Naive thymus-derived CD4-positive, alpha-beta T cell (primary cell): ENCODE measurements at regions not wholly inside any gene's neighbourhood (a gene's known extent, or its start where the extent isn't known, plus 50 kb on each side); places are given as distances from the start of the nearest gene placed in this dataset.
A peak's percentile ranks its signal among the peaks of the same experiment; 100 is the strongest.

Experiments used
- ATAC-seq: fragments of 150-1000 bp; cut with Tn5 transposase; 2 replicates; pipeline ENCODE4 v1.10.0; 2021; ENCODE audit warnings: mild to moderate bottlenecking, moderate library complexity
- CTCF ChIA-PET: fragments of 350-600 bp; sonication (Branson Sonifier 250); formaldehyde crosslinking; loops from one replicate; lab custom pipeline; 2021; ENCODE audit warnings: antibody characterized with exemption; lab: Charles Lee
- POLR2A ChIA-PET: fragments of 350-600 bp; sonication (Branson Sonifier 250); formaldehyde crosslinking; loops from one replicate; lab custom pipeline; 2021; ENCODE audit warnings: antibody characterized with exemption, inconsistent platforms; lab: Charles Lee
- DNase-seq, 9 donors: peaks; one replicate each; pipeline versions ENCODE4 v3.0.0 to v3.0.0-alpha.2; 2020 to 2022; ENCODE audit warnings: mixed read lengths in 1 of 9
- H3K27ac ChIP-seq: one replicate; pipeline ENCODE4 v1.7.0; 2013; ENCODE audit warnings: mild to moderate bottlenecking, low read depth, low read length, moderate library complexity
- H3K27me3 ChIP-seq, 2 donors: one replicate each; pipeline ENCODE4 v1.7.0; 2013; ENCODE audit warnings: low read length in 2 of 2, mild to moderate bottlenecking in 2 of 2, moderate library complexity in 2 of 2; ENCODE audit not compliant: control insufficient read depth in 2 of 2, insufficient read depth in 2 of 2
- H3K36me3 ChIP-seq, 3 experiments: 1 replicate in 2 of 3; 2 replicates in 1 of 3; pipeline ENCODE4 v1.7.0; 2013; ENCODE audit warnings: low read length in 3 of 3, mild to moderate bottlenecking in 3 of 3, moderate library complexity in 1 of 3; ENCODE audit not compliant: insufficient read depth in 3 of 3, control insufficient read depth in 2 of 3
- H3K4me1 ChIP-seq, 2 donors: one replicate each; pipeline ENCODE4 v1.7.0; 2013; ENCODE audit warnings: low read length in 2 of 2, mild to moderate bottlenecking in 2 of 2, moderate library complexity in 1 of 2; ENCODE audit not compliant: control insufficient read depth in 2 of 2, insufficient read depth in 2 of 2
- H3K4me3 ChIP-seq: 2 replicates; pipeline ENCODE4 v1.7.0; 2013; ENCODE audit warnings: mild to moderate bottlenecking, low read length
- H3K9me3 ChIP-seq, 3 experiments: 1 replicate in 2 of 3; 2 replicates in 1 of 3; pipeline ENCODE4 v1.7.0; 2013; ENCODE audit warnings: low read length in 3 of 3; ENCODE audit not compliant: control insufficient read depth in 2 of 3
- H3K27ac Mint-ChIP-seq, 9 donors: one replicate each; pipeline ENCODE4 v1.8.0; 2020 to 2022; ENCODE audit warnings: mixed read lengths in 9 of 9, mild to moderate bottlenecking in 8 of 9, moderate library complexity in 5 of 9, inconsistent platforms in 2 of 9
- H3K27me3 Mint-ChIP-seq, 5 donors: one replicate each; pipeline ENCODE4 v1.8.0; 2021 to 2022; ENCODE audit warnings: mixed read lengths in 5 of 5, mild to moderate bottlenecking in 1 of 5
- H3K36me3 Mint-ChIP-seq, 5 donors: one replicate each; pipeline ENCODE4 v1.8.0; 2020 to 2022; ENCODE audit warnings: mixed read lengths in 5 of 5, mild to moderate bottlenecking in 3 of 5, inconsistent platforms in 1 of 5
- H3K4me1 Mint-ChIP-seq, 7 donors: one replicate each; pipeline ENCODE4 v1.8.0; 2020 to 2022; ENCODE audit warnings: mixed read lengths in 7 of 7, mild to moderate bottlenecking in 3 of 7, inconsistent platforms in 1 of 7
- H3K4me3 Mint-ChIP-seq, 10 donors: one replicate each; pipeline ENCODE4 v1.8.0; 2020 to 2022; ENCODE audit warnings: mild to moderate bottlenecking in 10 of 10, mixed read lengths in 10 of 10, moderate library complexity in 6 of 10, inconsistent platforms in 2 of 10
- H3K9me3 Mint-ChIP-seq, 11 donors: one replicate each; pipeline ENCODE4 v1.8.0; 2020 to 2022; ENCODE audit warnings: mixed read lengths in 11 of 11, mild to moderate bottlenecking in 4 of 11, inconsistent platforms in 1 of 11, moderate library complexity in 1 of 11
- intact Hi-C, 2 donors: fragments of 100-400 bp; cut with micrococcal nuclease; formaldehyde crosslinking; loops; one replicate each; pipeline ENCODE4 v1.15.1; 2023

DNA sequence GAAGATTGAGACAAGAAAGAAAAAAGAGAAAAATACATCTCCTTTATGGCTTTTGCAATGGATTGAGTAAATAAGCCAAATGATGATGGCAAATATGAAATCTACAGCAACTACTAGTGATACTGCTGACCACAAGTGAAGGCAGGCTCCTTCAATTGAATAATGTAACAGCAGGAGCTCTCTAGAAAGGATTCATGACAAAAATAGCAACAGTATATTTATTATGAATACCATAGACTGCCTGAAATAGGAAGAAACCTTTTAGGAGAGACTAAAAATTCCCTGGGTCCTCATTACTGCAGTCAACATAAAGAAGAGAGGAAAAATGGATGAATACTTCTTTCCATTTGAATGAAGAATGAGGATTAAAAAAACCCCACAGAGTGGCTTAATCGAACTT is 306.8 kb upstream of the ANXA10 start:
- H3K36me3 ChIP-seq = no peaks in the 10 kb centered on the region
- Mint-ChIP-seq H3K27ac (no peak overlapping the region), H3K9me3 (peaks cover 0 to 16% (median 5%) of the 10 kb centered on the region in 11 donors), H3K36me3 (no peaks in the 10 kb centered on the region), H3K4me1 (no peaks in the 10 kb centered on the region), H3K27me3 (no peaks in the 10 kb centered on the region), H3K4me3 (no peak overlapping the region)
- H3K27ac ChIP-seq = no peak overlapping the region
- H3K9me3 ChIP-seq = no peaks in the 10 kb centered on the region
- no peak for ATAC-seq
- CTCF ChIA-PET = no interaction called here
- no peaks in the 10 kb centered on the region for H3K4me1 ChIP-seq
- H3K4me3 ChIP-seq = no peak overlapping the region
- no peaks in the 10 kb centered on the region for H3K27me3 ChIP-seq
- intact Hi-C loops = loop anchor here in 1 of 2 donors (10.0 kb wide), 1 partner anchor 681 kb away; no protein-coding TSS in a partner anchor
- POLR2A ChIA-PET = no interaction called here
- no peak for DNase-seq

DNA sequence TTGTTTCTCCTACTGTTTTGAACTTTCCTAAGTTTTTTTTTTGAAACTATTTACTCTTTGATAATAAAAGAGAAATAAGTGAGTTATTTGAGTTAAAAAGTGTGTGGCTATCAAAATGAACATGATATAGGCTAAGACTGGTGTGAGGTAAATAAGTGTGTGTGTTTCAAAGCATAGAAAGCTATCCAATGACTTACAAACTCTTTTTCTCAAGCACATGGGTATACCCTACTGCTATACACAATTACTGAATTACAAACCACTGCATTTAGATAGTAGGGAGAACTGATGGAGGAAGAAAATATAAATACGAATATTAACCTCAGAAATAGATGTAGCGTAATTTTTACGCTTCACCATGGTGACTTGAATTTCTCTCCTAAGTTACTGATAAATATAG is 305.8 kb upstream of the ANXA10 start:
- no peaks in the 10 kb centered on the region for H3K36me3 Mint-ChIP-seq
- H3K9me3 Mint-ChIP-seq = peaks cover 0 to 14% (median 5%) of the 10 kb centered on the region in 11 donors
- Histone ChIP-seq H3K27ac (no peak overlapping the region), H3K4me3 (no peak overlapping the region), H3K4me1 (no peaks in the 10 kb centered on the region), H3K9me3 (no peaks in the 10 kb centered on the region), H3K27me3 (no peaks in the 10 kb centered on the region), H3K36me3 (no peaks in the 10 kb centered on the region)
- H3K27me3 Mint-ChIP-seq = no peaks in the 10 kb centered on the region
- H3K4me1 Mint-ChIP-seq = no peaks in the 10 kb centered on the region
- no peak overlapping the region for H3K4me3 Mint-ChIP-seq
- intact Hi-C loops = loop anchor here in 1 of 2 donors (10.0 kb wide), 1 partner anchor 682 kb away; no protein-coding TSS in a partner anchor
- ChIA-PET POLR2A (no interaction called here), CTCF (no interaction called here)
- ATAC-seq (no peak), DNase-seq (no peak)
- H3K27ac Mint-ChIP-seq = no peak overlapping the region

DNA sequence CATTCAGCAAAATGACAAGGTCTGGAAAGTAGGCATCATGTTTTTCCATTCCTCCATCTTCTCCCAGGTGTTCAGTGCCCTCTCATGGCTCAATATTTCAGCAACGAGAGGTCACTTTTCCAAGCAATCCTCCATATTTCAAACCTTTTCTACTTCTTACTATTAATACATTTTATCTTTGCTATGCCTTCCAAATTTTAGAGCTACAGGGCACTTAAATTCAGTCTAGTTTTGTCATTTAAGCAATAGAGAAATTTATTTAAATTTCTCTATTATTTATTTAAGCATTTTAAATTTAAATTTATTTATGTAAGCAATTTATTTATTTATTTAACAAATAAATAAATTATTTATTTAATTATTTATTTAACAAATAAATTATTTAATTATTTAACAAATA is 305.1 kb upstream of the ANXA10 start:
- DNase-seq = peak in 1 of 9 donors; percentile 4
- no peak overlapping the region for H3K4me3 ChIP-seq
- no peak for ATAC-seq
- no peaks in the 10 kb centered on the region for H3K36me3 Mint-ChIP-seq
- ChIA-PET POLR2A (no interaction called here), CTCF (no interaction called here)
- no peaks in the 10 kb centered on the region for H3K9me3 ChIP-seq
- no peaks in the 10 kb centered on the region for H3K27me3 ChIP-seq
- H3K36me3 ChIP-seq = no peaks in the 10 kb centered on the region
- no peak overlapping the region for H3K27ac Mint-ChIP-seq
- no peaks in the 10 kb centered on the region for H3K27me3 Mint-ChIP-seq
- peaks cover 0 to 10% (median 3%) of the 10 kb centered on the region in 11 donors for H3K9me3 Mint-ChIP-seq
- no peaks in the 10 kb centered on the region for H3K4me1 ChIP-seq
- intact Hi-C loops = loop anchor here in 1 of 2 donors (10.0 kb wide), 1 partner anchor 682 kb away; no protein-coding TSS in a partner anchor
- H3K4me3 Mint-ChIP-seq = peak overlapping the region in 1 of 10 donors; percentile 26
- no peak overlapping the region for H3K27ac ChIP-seq
- no peaks in the 10 kb centered on the region for H3K4me1 Mint-ChIP-seq

- POLR2A ChIA-PET = no interaction called here
- no peak for DNase-seq
- Histone ChIP-seq H3K27ac (no peak overlapping the region), H3K4me1 (no peaks in the 10 kb centered on the region), H3K27me3 (no peaks in the 10 kb centered on the region), H3K36me3 (no peaks in the 10 kb centered on the region), H3K9me3 (no peaks in the 10 kb centered on the region), H3K4me3 (no peak overlapping the region)
- no peaks in the 10 kb centered on the region for H3K27me3 Mint-ChIP-seq
- peaks cover 0 to 11% (median 0%) of the 10 kb centered on the region in 11 donors for H3K9me3 Mint-ChIP-seq
- CTCF ChIA-PET = no interaction called here
- H3K36me3 Mint-ChIP-seq = no peaks in the 10 kb centered on the region
- no peaks in the 10 kb centered on the region for H3K4me1 Mint-ChIP-seq
- intact Hi-C loops = no loop called here
- no peak overlapping the region for H3K4me3 Mint-ChIP-seq
- no peak for ATAC-seq
- no peak overlapping the region for H3K27ac Mint-ChIP-seq
Measured at GRCh38 chr4:167802463-167803212, 289.7 kb upstream of the ANXA10 start.

DNA sequence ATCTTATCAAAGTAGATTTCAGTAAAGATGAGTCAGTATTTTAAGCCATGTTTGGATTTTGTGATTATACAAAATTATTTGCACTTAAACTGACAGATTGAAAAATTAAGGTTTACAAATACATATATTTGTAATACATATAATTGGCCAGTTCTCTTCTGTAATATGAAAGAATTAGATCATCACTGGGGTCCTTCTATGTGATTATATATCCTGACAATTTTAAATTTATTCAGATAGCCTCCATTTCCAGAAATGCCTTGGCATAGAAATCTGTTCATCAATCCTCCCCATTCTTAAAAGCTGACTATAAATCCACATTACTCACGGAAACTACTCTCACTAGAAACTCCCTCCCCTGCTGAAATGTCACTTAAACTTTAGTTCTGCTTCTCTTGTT is 280.4 kb upstream of the ANXA10 start:
- Histone ChIP-seq H3K27ac (no peak overlapping the region), H3K36me3 (no peaks in the 10 kb centered on the region), H3K4me1 (no peaks in the 10 kb centered on the region), H3K27me3 (no peaks in the 10 kb centered on the region), H3K4me3 (no peak overlapping the region), H3K9me3 (peaks cover 0 to 7% (median 0%) of the 10 kb centered on the region in 3 experiments)
- DNase-seq = no peak
- no peak overlapping the region for H3K4me3 Mint-ChIP-seq
- H3K27ac Mint-ChIP-seq = no peak overlapping the region
- H3K36me3 Mint-ChIP-seq = no peaks in the 10 kb centered on the region
- no peak for ATAC-seq
- ChIA-PET CTCF (no interaction called here), POLR2A (no interaction called here)
- H3K4me1 Mint-ChIP-seq = no peaks in the 10 kb centered on the region
- peaks cover 0 to 23% (median 5%) of the 10 kb centered on the region in 11 donors for H3K9me3 Mint-ChIP-seq
- no peaks in the 10 kb centered on the region for H3K27me3 Mint-ChIP-seq
- intact Hi-C loops = no loop called here

DNA sequence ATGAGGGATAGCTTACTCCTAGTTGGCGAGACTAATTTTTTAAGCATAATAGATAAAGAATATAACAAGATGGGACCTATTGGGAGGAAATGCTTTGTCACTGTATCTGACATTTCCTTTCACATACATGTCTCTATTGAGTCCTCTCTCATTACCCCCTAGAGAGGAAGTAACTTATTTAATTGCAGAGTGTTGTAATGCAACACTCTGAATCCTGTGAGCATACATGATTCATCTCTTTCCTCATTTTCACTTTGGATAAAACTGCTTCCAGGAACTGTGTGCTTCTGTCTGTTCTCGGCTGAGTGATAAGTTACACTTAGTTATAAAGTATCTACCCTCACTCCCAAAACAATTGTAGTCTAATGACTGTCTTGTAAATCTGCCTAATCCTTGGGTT is 266.1 kb upstream of the ANXA10 start:
- CTCF ChIA-PET = no interaction called here
- no peaks in the 10 kb centered on the region for H3K27me3 ChIP-seq

DNA sequence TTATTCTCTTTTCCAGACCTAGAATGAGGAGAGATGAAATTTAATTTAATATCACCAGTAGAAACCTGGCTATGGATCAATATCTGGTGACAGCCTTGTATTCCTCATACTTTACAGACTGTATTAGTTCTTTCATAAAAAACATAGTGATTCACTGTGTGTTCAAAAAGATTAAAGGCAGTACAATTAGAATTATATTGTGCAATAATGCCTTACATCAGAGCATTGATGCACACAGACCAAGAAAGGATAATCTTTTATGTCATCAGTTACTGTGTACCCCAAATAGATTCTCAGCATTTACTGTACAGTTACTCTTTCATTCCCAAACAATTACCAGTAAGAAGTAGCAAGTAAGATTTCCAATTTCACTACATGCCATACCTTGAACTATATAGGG is 260.5 kb upstream of the ANXA10 start:
- intact Hi-C loops = no loop called here
- ATAC-seq (no peak), DNase-seq (no peak)
- Mint-ChIP-seq H3K27me3 (no peaks in the 10 kb centered on the region), H3K4me3 (no peak overlapping the region), H3K9me3 (peaks cover 0 to 6% (median 0%) of the 10 kb centered on the region in 11 donors), H3K4me1 (no peaks in the 10 kb centered on the region), H3K27ac (no peak overlapping the region), H3K36me3 (no peaks in the 10 kb centered on the region)
- no peak overlapping the region for H3K4me3 ChIP-seq
- no peaks in the 10 kb centered on the region for H3K4me1 ChIP-seq
- H3K36me3 ChIP-seq = no peaks in the 10 kb centered on the region
- no peak overlapping the region for H3K27ac ChIP-seq
- peaks cover 0 to 3% (median 0%) of the 10 kb centered on the region in 3 experiments for H3K9me3 ChIP-seq
- CTCF ChIA-PET = no interaction called here
- POLR2A ChIA-PET = no interaction called here
- no peaks in the 10 kb centered on the region for H3K27me3 ChIP-seq

More for the DNA sequence above, 266.1 kb upstream of the ANXA10 start:
- no peak for ATAC-seq
- H3K36me3 Mint-ChIP-seq = no peaks in the 10 kb centered on the region
- no peaks in the 10 kb centered on the region for H3K36me3 ChIP-seq
- intact Hi-C loops = no loop called here
- POLR2A ChIA-PET = no interaction called here
- H3K4me3 ChIP-seq = no peak overlapping the region
- H3K9me3 ChIP-seq = no peaks in the 10 kb centered on the region
- H3K4me1 Mint-ChIP-seq = no peaks in the 10 kb centered on the region
- no peak overlapping the region for H3K27ac ChIP-seq
- H3K27ac Mint-ChIP-seq = no peak overlapping the region
- peaks cover 0 to 3% (median 0%) of the 10 kb centered on the region in 11 donors for H3K9me3 Mint-ChIP-seq
- no peaks in the 10 kb centered on the region for H3K4me1 ChIP-seq
- H3K4me3 Mint-ChIP-seq = no peak overlapping the region
- no peaks in the 10 kb centered on the region for H3K27me3 Mint-ChIP-seq
- no peak for DNase-seq
